HG03103 (cell line): ENCODE measurements at regions not wholly inside any gene's neighbourhood (a gene's known extent, or its start where the extent isn't known, plus 50 kb on each side); places are given as distances from the start of the nearest gene placed in this dataset.

Experiments
- ATAC-seq: cut with Tn5 transposase; IDR thresholded peaks from one replicate; pipeline ENCODE4 v1.9.1; 2021; ENCODE audit warnings: low read depth; ENCODE audit not compliant: unreplicated experiment

- ATAC-seq: no peak
These were observed 611.8 kb downstream of the BRD1 start for GRCh38 chr22:49215840-49216239.

- no peak for ATAC-seq
These were observed 612.7 kb downstream of the BRD1 start for GRCh38 chr22:49214976-49215375.

- ATAC-seq: no peak
These were observed 613.8 kb downstream of the BRD1 start for GRCh38 chr22:49213731-49214352.

GRCh38 chr22:49212466-49212865 is 615.2 kb downstream of the BRD1 start:
- ATAC-seq: no peak

GRCh38 chr22:49212002-49212401 is 615.7 kb downstream of the BRD1 start:
- ATAC-seq: no peak

GRCh38 chr22:49211176-49211575 is 616.5 kb downstream of the BRD1 start:
- no peak for ATAC-seq

GRCh38 chr22:49210606-49211005 is 617.1 kb downstream of the BRD1 start:
- ATAC-seq: no peak

- ATAC-seq: no peak
These were observed 618.0 kb downstream of the BRD1 start for GRCh38 chr22:49209452-49210195.

- ATAC-seq: no peak
These were observed 618.9 kb downstream of the BRD1 start for GRCh38 chr22:49208768-49209252.

GRCh38 chr22:49208004-49208402 is 619.7 kb downstream of the BRD1 start:
- no peak for ATAC-seq

GRCh38 chr22:49207008-49208003 is 620.4 kb downstream of the BRD1 start:
- ATAC-seq: no peak

GRCh38 chr22:49206281-49206680 is 621.4 kb downstream of the BRD1 start:
- ATAC-seq: no peak

GRCh38 chr22:49205483-49205800 is 622.2 kb downstream of the BRD1 start:
- no peak for ATAC-seq

- ATAC-seq: no peak
These were observed 622.8 kb downstream of the BRD1 start for GRCh38 chr22:49204599-49205482.

GRCh38 chr22:49203859-49204598 is 623.6 kb downstream of the BRD1 start:
- no peak for ATAC-seq

- no peak for ATAC-seq
These were observed 624.4 kb downstream of the BRD1 start for GRCh38 chr22:49203091-49203858.

- no peak for ATAC-seq
These were observed 625.4 kb downstream of the BRD1 start for GRCh38 chr22:49202226-49202625.

GRCh38 chr22:49201046-49201970 is 626.4 kb downstream of the BRD1 start:
- no peak for ATAC-seq
